Fibroblast of pulmonary artery (primary cell): ENCODE measurements at regions not wholly inside any gene's neighbourhood (a gene's known extent, or its start where the extent isn't known, plus 50 kb on each side); places are given as distances from the start of the nearest gene placed in this dataset.

Source experiments
- DNase-seq: peaks from one replicate; pipeline ENCODE4 v3.0.0-alpha.2; 2010; ENCODE audit warnings: low read depth
- H3K4me3 ChIP-seq: replicated peaks from 2 replicates; pipeline ENCODE4 v1.5.1; 2011; ENCODE audit warnings: low read depth, mild to moderate bottlenecking, control low read depth, low read length, moderate library complexity
- TF ChIP-seq, protein P1 (sequence below): IDR thresholded peaks from 2 replicates; pipeline ENCODE4 v1.5.1; 2011; ENCODE audit warnings: mild to moderate bottlenecking, control low read depth, low read length, inconsistent platforms; ENCODE audit errors: missing control alignments

DNA sequence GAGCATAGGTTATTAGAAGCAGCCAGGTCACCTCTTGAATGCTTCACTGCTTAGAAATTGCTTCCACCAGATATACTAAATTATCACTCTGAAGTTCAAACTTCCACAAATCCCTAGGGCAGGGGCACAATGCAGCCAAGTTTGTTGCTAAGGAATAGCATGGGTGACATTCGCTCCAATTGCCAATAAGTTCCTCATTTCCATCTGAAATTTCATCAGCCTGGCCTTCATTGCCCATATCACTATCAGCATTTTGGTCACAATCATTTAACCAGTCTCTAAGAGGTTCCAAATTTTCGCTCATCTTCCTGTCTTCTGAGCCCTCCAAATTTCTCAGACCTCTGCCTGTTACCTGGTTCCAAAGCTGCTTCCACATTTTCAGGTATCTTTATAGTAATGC, 356.1 kb downstream of the DAD1 start:
- TF ChIP-seq, protein P1, sequence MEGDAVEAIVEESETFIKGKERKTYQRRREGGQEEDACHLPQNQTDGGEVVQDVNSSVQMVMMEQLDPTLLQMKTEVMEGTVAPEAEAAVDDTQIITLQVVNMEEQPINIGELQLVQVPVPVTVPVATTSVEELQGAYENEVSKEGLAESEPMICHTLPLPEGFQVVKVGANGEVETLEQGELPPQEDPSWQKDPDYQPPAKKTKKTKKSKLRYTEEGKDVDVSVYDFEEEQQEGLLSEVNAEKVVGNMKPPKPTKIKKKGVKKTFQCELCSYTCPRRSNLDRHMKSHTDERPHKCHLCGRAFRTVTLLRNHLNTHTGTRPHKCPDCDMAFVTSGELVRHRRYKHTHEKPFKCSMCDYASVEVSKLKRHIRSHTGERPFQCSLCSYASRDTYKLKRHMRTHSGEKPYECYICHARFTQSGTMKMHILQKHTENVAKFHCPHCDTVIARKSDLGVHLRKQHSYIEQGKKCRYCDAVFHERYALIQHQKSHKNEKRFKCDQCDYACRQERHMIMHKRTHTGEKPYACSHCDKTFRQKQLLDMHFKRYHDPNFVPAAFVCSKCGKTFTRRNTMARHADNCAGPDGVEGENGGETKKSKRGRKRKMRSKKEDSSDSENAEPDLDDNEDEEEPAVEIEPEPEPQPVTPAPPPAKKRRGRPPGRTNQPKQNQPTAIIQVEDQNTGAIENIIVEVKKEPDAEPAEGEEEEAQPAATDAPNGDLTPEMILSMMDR: no peak
- no peak for DNase-seq

DNA sequence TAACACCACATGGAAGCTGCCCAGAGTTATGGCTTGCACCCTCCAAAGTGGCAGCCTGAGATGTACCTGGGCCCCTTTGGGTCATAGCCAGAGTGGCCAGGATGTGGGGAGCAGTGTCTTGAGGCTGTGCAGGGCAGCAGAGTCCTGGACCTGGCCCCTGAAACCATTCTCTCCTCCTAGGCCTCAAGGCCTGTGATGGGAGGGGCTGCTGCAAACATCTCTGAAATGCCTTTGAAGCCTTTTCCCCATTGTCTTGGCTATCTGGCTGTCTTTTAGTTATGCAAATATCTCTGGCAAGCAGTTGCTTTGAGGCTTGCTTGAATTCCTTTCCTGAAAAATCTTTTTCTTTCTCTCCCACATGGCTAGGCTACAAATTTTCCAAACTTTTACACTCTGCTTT, 356.5 kb downstream of the DAD1 start:
- TF ChIP-seq, protein P1: no peak
- no peak overlapping the region for H3K4me3 ChIP-seq
- DNase-seq: no peak

More for the DNA sequence above, 356.1 kb downstream of the DAD1 start:
- no peak overlapping the region for H3K4me3 ChIP-seq

DNA sequence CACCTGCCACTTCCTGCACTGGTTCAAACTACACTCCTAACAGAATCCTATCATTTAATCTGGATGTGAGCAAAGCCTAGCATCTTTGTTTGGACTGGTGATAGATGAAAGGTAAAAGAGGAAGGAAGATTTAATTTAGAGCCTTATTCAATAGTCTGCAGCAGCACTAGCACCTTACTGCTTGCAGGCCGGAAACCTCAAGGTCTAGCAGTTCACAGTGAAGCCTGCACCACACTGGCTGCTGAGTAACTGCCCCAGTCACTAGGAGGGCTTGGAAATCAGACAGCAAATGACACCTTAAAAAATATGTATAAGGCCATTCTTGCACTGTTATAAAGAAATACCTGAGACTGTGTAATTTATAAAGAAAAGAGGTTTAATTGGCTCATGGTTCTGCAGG, 358.0 kb downstream of the DAD1 start:
- TF ChIP-seq, protein P1: no peak
- H3K4me3 ChIP-seq: no peak overlapping the region
- no peak for DNase-seq

DNA sequence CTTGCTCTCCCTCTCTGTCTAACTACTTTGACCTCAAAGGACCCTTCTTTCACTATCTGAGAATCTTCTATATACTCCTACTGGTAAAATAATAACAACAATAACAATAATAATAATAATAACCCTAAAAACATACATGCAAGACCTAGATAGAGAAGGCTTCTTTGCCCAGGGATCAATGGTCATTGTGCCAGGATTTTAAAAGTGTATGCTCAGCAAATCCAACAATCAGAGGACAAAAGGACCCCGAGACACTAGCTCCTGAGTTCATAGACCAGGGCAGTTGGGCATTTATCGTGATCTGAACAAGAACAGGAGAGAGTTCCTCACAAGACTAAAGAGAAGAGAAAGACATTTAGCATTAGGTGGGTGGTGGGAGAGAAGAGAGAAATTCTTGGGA, 358.5 kb downstream of the DAD1 start:
- no peak for DNase-seq
- no peak overlapping the region for H3K4me3 ChIP-seq
- TF ChIP-seq, protein P1: no peak

DNA sequence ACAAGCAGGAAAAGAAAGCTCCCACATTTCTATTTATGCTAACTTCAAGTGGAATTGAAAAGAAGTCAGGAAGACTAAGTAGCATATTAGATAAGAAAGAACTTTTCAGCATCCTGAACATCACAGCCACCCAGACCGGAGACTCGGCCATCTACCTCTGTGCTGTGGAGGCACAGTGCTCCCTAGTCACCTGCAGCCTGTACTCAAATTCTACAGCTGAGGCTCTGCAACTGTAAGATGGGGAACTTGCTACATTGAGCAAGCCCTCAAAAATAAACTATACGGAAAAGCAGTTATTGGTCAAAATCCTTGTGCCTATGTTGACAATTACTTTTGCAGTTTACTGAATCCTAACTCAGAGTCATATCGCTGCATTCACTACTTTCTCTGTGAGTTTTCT, 361.9 kb downstream of the DAD1 start:
- TF ChIP-seq, protein P1: no peak
- no peak for DNase-seq
- no peak overlapping the region for H3K4me3 ChIP-seq

DNA sequence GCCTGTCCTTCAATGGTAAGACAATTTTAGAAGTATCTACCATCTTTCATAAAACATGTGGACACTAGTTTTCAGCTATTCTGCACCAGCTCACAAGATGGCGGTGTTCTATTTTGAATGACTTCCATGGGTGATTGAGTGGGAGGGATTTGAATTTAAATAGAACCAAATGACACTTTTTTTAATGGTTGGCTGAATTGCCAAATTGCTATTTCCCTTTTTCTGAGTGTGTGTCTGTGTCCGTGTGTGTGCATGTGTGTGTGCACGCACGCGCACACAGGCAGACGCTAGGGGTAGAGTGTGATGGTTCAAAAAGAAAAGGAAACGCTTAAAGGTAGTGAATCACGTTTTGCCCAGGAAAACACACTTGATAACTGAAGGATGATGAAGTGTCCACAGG, 362.6 kb downstream of the DAD1 start:
- DNase-seq: no peak
- TF ChIP-seq, protein P1: no peak

DNA sequence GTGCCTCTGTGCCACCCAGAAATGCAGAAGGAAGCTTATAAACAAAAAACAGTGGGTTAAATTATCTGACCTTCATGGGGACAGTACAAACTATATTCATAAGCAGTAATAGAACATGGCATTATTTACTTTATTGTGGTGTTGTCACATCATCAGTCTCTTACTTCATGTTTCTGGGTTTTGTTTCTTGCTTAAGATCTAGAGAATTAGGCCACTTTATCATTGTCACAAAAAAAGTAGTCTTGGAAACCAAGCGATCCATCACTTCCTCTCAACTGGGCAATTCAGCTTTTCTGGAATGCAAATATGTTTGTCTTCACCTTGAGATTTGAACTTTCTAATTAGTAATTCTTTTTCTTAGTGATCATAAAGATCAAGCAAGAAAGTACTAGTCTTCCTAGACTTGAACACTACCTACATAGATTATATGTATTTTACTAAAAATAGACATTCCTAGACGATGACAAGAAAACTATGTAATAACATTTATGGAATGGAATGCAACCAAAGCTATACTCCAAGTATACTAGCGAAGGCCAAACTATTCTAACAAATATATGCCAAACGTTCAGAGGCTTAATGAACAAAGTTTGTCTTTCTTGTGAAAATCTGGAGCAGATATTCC, 363.4 kb downstream of the DAD1 start:
- DNase-seq: peak; percentile 25
- no peak overlapping the region for H3K4me3 ChIP-seq

More for the DNA sequence above, 362.6 kb downstream of the DAD1 start:
- H3K4me3 ChIP-seq: no peak overlapping the region

More for the DNA sequence above, 363.4 kb downstream of the DAD1 start:
- TF ChIP-seq, protein P1: no peak
